ENCODE measurements at regions not wholly inside any gene's neighbourhood (a gene's known extent, or its start where the extent isn't known, plus 50 kb on each side); places are given as distances from the start of the nearest gene placed in this dataset.
"Not testable (repeated sequence)": the region's sequence is repeated elsewhere in the genome, so short reads cannot be mapped to it uniquely, and the experiment has no call there.

DNA sequence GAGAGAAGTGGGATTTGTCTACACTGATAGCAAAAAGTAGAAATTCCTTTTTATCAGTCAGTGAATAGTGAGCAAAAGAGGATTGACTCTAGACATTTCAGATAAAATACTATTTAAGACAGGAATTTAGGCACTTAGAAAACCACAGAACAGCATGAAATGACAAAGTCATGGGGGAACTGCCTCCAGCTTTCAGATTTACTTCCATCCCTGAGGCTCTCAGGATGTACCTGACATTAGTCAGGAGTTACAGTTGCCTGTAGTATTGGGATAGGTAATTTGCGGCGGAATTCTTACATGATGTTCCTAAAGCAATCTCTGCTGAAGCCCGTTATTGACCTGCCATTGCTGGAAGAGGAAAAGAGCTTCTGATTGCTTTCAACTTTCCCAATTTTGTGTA is 337.1 kb upstream of the MAP2 start:
- no peak for DNase-seq

DNA sequence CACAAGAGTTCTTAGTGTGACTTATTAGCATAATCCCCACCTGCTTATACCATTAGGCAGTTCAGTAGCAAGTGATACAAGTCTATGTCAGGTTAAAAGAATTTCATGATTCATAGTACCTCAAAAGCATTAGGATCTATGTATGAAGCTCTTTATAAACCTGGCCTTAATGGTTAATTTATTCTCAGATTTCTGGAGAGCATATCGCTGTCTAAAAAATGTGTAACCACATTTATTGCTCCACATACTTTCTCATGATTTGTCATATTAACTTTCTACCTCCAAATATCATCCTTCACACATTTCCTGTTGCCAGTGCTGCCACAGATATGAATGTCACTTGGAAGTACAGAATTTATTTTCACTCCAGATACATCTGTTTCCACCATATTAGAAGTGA is 332.8 kb upstream of the MAP2 start:
- DNase-seq = no peak

DNA sequence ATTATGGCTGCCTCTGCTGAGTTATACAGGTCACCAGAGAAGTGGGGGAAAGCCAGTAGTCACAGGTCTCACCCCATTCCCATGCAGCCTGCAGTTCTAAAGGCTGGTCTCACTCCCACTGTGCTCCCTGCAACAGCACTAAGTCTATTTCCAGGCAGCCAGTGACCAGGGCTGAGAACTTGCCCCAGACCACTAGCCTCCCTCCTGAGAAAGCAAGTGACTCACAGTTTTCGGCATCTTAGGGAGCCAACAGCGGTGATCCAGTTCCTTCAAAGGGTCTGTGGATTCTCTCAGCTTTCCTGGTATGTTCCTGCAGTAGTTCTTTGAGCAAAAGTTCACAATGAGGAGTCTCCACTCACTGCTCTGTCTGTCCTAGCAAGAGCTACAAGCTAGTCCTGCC is 329.6 kb upstream of the MAP2 start:
- DNase-seq = no peak

DNA sequence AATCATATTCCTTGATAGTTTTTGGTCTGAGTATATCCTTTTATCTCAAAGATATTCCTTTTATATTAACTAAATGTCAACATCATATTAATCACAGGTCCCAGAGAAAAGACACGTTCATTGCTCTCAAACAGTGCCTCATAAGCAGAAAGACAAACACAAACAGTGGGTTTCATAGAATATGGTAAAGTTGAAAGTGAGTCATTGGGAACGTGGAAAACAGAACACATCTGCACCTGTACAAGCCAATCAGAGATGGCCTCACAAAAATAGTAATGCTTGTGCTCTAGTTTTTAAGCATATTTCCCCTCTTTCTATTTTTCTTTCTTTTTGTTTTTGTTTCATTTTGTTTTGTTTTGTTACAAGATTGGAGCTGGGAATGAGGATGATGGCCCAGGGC is 328.4 kb upstream of the MAP2 start:
- peak; percentile 21 for DNase-seq

DNA sequence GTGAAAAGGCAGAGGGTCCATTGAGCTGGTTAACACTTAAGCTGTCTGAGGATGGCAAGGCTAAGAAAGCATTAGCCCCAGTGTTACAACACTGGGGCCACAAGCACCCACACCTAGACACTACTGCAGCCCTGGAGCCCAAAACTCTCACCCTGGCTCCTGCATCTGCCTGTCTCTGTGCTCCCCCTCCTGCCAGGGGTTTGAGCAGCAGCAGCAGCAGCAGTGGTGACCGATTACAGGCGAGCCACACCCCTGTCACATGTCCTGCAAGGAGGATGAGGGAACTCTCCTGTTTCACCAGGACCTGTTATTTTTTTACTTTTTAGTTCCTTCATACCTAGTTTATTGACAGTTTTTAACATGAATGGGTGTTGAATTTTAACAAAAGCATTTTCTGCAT is 326.7 kb upstream of the MAP2 start:
- DNase-seq = no peak

DNA sequence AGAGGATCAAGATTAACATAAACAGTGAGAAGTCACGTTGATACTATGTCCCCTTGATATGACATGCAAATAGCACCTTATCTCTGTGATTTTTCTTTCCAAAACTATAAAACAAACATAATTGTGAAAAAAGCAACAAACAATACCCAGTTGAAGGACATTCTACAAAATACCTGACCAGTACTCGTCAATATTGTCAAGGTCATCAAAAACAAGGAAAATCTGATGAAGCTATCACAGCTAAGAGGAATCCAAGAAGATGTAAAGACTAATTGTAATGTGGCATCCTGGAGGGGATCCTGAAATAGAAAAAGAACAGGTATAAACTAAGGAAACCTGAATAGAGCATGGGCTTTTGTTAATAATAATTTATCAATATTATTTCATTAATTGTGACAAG is 321.5 kb upstream of the MAP2 start:
- DNase-seq = no peak

DNA sequence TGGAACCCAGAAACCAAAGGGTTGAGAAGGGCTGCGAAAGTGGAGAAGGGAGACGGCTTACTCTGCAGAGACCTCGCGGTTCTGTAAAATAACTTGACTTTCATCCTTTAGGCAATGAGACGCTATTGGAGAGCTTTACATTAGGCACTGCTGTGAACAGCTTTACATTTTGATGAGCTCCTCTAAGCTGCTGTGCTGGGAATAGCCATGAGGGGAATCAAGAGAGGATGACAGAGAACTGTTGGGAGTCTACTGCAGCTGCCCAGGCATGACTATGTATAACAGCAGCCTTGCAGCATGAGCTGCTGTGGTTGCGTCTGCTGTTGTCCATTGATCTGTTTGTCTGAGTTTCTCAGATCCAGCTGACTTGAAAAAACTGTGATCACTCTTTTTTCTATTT is 310.8 kb upstream of the MAP2 start:
- DNase-seq = no peak

DNA sequence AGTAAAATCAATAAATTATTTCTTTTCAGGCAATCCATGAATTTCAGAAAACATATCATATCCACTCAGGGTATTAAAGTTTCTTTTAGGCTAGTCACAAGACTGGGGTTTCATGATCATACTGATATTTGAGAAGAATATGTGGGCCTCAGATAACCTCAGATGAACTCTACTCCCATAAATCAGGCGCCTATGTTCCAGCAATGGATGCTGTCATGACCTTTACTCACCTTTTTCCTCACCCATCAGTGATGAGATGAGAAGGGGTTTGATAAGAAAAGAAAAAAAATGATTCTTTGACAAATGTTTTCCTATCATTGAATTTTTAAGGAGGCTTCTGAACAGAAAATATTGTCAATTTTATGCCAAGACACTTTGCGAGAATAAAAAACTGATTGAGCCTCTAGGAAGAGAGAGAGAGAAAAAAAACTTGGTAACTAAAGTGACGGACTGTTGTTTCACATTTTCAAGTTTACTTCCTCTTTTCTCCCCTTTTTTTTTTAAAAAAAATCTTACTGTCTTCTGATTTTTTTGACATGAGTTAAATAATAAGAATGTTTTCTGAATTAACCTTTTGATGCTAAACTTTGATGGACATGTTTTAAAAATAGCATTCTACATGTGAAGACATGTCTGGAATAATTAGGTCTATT is 309.1 kb upstream of the MAP2 start:
- DNase-seq = no peak

DNA sequence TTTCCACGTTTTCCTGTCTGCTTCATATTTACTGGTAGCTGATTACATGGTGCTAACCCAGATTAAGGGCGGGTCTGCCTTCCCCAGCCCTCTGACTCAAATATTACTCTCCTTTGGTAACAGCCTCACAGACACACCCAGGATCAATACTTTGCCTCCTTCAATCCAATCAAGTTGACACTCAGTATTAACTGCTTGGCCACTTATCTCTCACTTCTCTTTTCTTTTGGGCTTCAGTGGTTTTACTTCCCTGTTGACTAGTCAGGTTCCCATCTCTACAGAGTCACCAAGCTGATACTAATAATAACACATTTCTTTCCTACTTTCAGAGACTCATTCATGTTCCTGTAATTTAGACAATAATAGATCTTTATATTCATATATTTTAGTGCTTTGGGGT is 302.2 kb upstream of the MAP2 start:
- DNase-seq = no peak

DNA sequence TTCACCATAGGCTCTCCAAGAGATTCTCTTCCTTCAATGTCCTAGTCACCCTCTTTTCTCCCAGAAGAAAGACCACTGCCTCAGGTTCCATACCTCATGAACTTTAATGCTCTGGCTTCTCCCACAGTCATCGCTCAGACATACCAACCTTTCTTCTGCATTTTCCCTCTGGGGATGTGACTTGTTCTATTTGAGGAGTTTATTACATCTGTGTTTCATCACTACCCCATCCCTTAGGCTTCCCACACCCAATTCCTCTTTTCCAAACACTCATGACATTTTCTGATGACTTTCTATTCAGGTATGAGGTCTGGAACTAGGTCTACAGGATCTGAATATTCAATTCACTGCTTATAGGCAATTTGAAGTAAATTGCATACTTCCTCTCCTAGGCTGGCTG is 298.6 kb upstream of the MAP2 start:
- no peak for DNase-seq

DNA sequence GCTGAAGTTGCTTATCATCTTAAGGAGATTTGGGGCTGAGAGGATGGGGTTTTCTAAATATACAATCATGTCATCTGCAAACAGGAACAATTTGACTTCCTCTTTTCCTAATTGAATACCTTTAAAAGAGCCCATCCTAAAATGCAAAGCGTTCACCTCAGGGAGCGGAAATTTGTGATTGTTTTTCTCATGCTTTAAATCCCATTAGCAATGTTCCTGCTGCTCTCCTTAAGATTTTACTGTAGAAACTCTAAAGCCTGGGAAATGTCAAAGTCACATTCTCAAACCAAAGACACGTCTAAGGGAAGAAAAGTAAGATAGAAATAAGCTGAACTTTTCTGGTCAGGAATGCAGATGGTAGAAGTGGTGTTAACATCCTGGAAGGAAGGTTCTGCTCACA is 285.8 kb upstream of the MAP2 start:
- DNase-seq = no peak

DNA sequence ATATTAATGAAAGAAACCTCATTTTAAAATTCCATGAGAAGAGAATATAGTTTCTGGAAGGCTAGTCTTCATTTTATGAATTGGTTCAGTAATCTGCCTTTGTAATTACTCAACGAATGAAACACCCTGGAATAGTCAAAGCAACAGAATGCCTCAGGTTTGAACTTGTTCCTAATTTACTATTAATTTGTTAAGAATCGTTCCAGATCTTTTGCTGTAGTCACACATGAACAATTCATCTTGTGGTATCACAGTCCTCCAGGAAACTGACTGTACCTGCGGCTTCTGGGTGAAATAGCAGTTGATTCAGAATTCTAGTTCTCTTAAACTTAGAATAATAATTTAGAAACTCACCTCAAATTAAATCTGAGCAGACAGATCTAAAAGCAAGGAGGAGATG is 282.7 kb upstream of the MAP2 start:
- no peak for DNase-seq

DNA sequence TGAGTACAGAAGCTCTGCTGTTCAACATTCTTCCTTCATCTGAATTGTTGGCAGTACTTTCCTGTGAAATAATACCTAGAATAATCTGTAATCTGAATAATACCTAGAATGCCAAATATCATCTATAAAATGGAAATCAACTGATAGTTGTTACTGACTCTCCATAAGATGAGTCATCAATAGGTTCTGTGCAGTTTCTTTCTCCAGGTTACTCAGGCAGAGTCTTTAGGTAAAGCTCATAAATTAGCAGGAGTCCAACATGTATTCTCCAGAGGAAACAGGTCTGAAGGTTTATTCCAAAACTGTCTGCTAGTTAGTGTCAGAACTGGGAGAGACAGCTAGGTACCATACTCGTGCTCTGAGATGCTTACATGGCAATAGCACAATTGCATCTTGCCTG is 282.0 kb upstream of the MAP2 start:
- no peak for DNase-seq

DNA sequence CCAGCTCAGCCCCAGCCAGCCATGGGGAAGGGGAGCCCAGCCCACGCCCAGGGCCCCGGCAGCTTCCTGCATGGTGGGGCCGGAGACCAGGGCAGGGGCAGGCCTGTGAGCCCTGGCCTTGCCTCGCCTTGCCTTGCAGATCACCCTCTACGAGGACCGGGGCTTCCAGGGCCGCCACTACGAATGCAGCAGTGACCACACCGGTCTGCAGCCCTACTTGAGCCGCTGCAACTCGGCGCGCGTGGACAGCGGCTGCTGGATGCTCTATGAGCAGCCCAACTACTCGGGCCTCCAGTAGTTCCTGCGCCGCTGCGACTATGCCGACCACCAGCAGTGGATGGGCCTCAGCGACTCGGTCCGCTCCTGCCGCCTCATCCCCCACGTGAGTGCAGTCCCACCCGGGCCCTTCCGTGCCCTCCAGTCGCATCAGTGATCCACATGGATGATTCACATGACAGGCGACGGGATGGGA is 278.6 kb upstream of the MAP2 start:
- DNase-seq = not testable (repeated sequence)

DNA sequence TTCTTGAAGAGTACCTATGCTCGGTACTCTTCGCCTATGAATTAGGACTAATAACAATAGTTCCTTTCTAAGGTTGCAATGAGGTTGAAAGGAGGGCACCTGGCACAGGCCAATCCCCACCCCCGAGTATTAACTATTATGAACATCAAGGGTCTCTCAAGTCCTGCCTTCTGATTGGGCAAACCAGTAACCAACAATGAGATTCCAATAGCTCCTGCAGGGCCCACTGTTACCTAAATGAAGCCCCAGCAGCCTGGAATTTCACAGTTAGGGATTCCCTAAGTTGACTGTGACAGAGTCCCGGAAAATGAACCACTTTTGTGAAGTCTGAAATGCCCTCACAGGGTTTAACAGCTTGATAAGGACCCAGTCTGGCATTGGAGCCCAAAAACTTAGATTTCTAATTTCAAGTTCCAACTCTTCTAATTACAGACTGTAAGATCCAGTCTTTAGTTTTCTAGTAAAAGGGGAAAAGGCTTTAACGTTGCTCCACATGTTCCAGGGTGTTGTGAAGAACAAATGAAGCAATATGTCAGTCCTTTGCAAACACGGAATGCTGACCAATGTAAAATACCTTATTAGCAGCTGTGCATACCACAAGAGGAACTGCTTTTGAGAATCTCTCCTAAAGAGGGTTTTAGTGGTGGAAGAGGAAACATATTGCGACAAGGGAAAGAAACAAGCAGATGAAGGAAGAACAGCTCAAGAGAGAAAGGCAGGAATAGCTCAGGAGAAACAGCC is 277.7 kb upstream of the MAP2 start:
- DNase-seq = no peak

DNA sequence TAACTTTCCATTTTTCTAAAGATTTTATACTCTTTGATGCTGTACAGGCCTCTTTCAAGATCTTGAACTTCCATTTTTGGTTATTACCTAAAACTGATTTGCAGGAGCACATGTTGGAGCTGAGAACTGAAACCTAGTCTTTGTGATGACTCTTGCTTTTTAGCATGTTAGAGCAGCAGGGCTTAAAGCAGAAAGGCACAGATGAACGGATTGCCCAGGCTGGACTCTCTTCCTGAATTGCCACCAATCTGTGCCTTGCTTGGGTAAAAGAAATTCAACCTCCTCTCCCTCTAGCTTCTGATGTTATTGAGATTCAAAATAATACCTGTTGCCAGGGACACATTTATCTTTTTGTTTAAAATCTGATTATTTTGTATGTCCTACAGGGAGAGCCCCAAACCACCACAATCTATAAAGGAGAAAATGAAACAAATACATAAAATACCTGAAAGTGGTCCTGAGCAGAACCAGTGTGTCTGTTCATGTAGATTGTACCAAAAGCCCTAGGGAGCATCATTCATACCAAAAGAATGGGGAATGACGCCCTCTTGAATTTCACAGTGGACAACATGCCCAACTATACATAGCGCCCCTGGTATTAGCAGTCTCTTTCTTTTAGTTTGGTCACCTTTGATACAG is 277.0 kb upstream of the MAP2 start:
- DNase-seq = no peak

DNA sequence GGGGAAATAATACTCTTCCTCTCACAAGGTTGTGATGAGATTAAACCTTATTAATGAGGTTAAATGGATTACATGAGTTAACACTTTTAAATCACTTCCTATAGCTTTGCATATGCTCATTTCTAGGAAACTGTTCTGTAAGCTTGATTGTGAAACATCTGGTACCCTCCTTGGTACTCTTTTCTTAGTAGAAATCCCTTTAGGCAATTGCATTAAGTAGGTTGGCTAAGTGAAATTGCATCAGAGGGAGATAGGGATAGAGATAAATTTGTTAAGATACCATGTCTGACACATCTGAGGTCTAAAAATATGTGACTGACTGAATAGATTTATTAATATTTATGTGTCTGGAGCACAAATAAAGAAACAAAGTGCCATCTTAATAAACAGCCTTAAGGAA is 275.9 kb upstream of the MAP2 start:
- DNase-seq = no peak

DNA sequence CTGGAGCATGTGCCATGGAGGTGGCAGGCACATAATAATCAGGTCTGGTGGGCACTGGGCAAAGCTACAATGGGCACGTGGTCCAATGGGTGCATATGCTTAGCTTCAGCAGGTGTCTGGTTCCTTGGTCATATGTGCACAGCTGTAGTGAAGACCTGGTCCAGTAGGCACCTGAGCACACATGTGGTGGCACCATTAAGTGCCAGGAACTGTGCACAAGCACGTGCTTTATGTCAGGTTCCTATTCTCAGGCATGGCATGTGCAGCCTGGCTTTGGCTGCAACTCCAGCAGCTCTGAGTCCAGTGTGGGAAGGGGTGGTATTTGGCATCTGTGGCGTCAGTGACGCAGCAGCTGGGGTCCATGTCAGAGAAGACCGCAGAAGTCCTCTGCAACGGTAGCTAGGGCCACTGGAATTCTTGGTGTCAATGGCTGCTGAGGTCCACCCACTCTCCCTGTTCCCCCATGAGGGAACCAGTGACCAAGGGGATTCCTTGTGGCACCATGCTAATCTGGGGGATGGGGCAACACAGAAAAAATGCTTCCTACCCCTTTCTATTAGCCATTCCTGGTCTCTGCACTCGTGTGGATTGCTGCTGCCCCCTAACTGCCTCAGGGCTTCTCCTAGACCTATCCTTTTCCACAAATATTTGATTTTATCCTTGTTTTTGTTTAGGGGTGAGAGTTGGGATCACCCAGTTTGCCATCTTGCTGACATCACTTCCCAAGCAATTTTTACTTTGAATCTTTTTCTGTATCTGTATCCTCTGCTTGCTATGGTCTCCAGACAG is 262.9 kb upstream of the MAP2 start:
- no peak for DNase-seq

DNA sequence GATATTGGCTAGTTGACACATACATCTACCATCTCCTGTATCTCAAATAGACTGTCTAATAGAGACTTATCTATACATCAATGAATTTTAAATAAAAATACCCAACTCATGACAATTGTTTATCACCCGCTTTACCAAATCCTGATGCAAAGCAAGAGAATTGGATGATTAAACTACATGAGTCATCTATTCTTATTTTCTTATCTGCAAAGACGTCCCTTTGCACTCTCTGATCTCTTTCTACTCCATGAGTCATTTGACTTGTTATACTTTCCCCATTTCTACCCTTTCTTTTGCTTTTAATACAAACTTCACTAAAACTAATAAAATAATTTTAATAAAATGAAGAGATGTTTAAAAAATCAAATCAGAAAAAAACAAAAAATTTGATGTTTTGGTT is 261.7 kb upstream of the MAP2 start:
- DNase-seq = no peak

DNA sequence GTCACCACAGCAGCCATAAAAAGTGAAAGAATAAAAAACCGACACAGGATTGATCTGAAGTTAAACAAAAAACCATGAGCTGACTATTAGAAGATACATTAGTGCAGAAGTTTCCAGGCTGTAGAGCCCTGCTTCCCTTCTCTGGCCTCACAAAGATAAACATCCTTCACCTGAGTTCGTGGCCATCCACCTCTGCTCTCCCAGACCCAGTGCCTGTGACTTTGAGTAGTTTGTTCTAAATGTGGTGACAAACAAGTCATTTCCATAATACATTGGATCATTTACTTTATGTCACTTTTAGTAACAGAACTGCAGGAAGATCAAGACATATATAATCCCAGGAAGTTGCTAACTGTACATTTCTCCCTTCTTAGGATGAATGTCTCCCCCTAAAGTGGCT is 241.9 kb upstream of the MAP2 start:
- DNase-seq = no peak

DNA sequence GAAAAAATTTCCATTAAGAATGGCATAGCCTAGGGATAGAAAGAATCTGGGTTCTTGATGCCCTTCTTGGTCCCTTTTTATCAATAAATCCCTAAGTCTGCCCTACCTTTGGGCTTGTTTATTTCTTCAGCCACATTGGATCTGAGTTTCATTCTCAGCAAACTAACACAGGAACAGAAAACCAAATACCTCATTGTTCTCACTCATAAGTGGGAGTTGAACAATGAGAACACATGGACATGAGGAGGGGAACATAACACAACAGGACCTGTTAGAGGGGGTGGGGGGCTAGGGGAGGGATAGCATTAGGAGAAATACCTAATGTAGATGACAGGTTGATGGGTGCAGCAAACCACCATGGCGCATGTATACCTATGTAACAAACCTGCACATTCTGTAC is 237.0 kb upstream of the MAP2 start:
- DNase-seq = peak; percentile 68

DNA sequence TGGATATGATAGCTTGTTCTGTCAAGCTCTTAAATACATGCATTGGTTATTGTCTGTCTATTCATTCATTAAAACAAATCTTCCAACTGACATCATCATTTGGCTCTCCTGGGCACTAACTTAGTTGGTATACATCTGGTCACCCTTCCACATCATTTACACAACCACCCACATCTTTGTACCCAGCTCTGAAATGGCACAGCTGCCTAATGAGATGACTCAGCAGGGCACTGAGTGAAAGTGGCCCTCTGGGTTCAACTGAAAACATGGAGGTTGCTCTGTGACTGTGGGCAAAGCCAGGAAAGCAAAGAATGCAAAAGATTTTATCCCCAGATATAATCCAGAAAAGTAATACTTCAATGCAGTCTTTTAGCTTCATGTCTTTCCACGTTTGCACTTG is 234.0 kb upstream of the MAP2 start:
- no peak for DNase-seq

DNA sequence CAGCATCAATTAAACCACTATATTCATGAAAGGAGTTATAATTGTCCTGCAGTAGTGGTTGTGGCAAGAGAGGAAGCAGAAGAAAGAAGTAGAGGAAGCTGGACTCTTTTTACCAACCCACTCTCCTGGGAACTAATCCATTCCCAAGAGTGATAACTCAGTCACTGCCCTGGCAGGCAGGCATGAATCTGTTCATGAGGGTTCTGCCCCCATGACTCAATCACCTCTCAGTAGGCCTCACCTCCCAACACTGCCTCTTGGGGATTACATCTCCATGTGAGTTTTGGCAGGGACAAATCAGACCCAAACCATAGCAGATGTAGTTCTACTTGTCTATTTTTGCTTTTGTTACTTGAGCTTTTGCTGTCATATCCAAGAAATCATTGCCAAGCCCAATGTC is 232.7 kb upstream of the MAP2 start:
- no peak for DNase-seq

DNA sequence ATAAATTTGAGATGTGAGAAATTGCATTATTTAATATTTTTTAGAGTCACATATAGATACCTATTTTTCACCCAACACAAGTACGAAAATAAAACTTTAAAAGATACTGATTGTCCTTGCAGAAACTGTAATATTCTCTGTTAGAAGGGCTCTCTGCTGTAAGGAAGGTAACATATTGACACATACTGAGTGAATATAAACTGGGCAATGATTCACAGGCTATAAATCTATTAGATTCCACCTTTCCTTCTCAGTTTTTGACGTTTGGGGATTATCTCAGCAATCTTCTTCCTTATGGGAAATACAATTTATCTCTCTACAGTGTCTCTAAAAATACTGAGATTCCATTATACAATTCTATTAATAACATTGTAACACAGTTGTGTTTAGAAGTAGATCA is 229.1 kb upstream of the MAP2 start:
- DNase-seq = no peak
